ENCODE measurements at regions not wholly inside any gene's neighbourhood (a gene's known extent, or its start where the extent isn't known, plus 50 kb on each side); places are given as distances from the start of the nearest gene placed in this dataset.
A peak's percentile ranks its signal among the peaks of the same experiment; 100 is the strongest.

GRCh38 chr15:38696109-38696727 lies 131.6 kb upstream of the RASGRP1 start:
- DNase-seq = peak; percentile 17 to 95 (median 54)

- DNase-seq = no peak
Observed at GRCh38 chr15:38696790-38697495, 132.3 kb upstream of the RASGRP1 start.

GRCh38 chr15:38698254-38698653 lies 133.6 kb upstream of the RASGRP1 start:
- peak in 2 of 5 experiments; percentile 18 to 49 for DNase-seq

GRCh38 chr15:38699633-38700230 lies 135.1 kb upstream of the RASGRP1 start:
- peak in 4 of 5 experiments; percentile 35 to 90 (median 48) for DNase-seq

GRCh38 chr15:38701149-38701548 lies 136.5 kb upstream of the RASGRP1 start:
- no peak for DNase-seq

- DNase-seq = no peak
Observed at GRCh38 chr15:38702178-38702912, 137.7 kb upstream of the RASGRP1 start.

GRCh38 chr15:38705436-38706219 lies 141.0 kb upstream of the RASGRP1 start:
- no peak for DNase-seq

GRCh38 chr15:38706956-38707355 lies 142.3 kb upstream of the RASGRP1 start:
- DNase-seq = no peak

- DNase-seq = peak in 1 of 5 experiments; percentile 67
Observed at GRCh38 chr15:38707802-38708671, 143.4 kb upstream of the RASGRP1 start.

- no peak for DNase-seq
Observed at GRCh38 chr15:38708672-38709180, 144.1 kb upstream of the RASGRP1 start.

- no peak for DNase-seq
Observed at GRCh38 chr15:38709196-38709595, 144.6 kb upstream of the RASGRP1 start.

- no peak for DNase-seq
Observed at GRCh38 chr15:38714309-38715072, 149.9 kb upstream of the RASGRP1 start.

GRCh38 chr15:38720893-38721567 lies 156.4 kb upstream of the RASGRP1 start:
- no peak for DNase-seq

GRCh38 chr15:38721568-38721945 lies 156.9 kb upstream of the RASGRP1 start:
- DNase-seq = no peak

- DNase-seq = no peak
Observed at GRCh38 chr15:38722236-38722635, 157.6 kb upstream of the RASGRP1 start.

GRCh38 chr15:38724827-38725226 lies 160.2 kb upstream of the RASGRP1 start:
- no peak for DNase-seq

- DNase-seq = no peak
Observed at GRCh38 chr15:38726187-38726586, 161.6 kb upstream of the RASGRP1 start.

GRCh38 chr15:38733331-38733730 lies 168.7 kb upstream of the RASGRP1 start:
- no peak for DNase-seq

GRCh38 chr15:38740206-38740605 lies 175.6 kb upstream of the RASGRP1 start:
- no peak for DNase-seq

- DNase-seq = no peak
Observed at GRCh38 chr15:38743147-38743546, 178.5 kb upstream of the RASGRP1 start.

Measured in T-helper 2 cell (primary cell).